Endothelial cell of umbilical vein (primary cell): ENCODE measurements at regions not wholly inside any gene's neighbourhood (a gene's known extent, or its start where the extent isn't known, plus 50 kb on each side); places are given as distances from the start of the nearest gene placed in this dataset.

ENCODE experiments used
- CTCF ChIP-seq, 2 donors: IDR thresholded peaks; 1 replicate in 1 of 2; 2 replicates in 1 of 2; pipeline ENCODE4 v1.5.1; 2011; ENCODE audit warnings: low read length in 2 of 2, mild to moderate bottlenecking in 2 of 2, moderate library complexity in 2 of 2, control low read depth in 1 of 2, inconsistent platforms in 1 of 2, low read depth in 1 of 2; ENCODE audit not compliant: insufficient read depth in 1 of 2; ENCODE audit errors: extremely low read depth in 1 of 2
- POLR2A ChIP-seq: IDR thresholded peaks from 2 replicates; pipeline ENCODE4 v1.6.1; 2012; ENCODE audit warnings: low read depth, mild to moderate bottlenecking, control low read depth, low read length

GRCh38 chr15:36252146-36252711 is 327.2 kb upstream of the CDIN1 start:
- TF ChIP-seq CTCF (IDR thresholded peaks at IDR 0.05; ENCODE audit: extremely low read depth in 1 of 2, insufficient read depth in 1 of 2, low read depth in 1 of 2, low read length in 2 of 2) (no peak), POLR2A (no peak)
